Fibroblast of gingiva (primary cell): ENCODE measurements at regions not wholly inside any gene's neighbourhood (a gene's known extent, or its start where the extent isn't known, plus 50 kb on each side); places are given as distances from the start of the nearest gene placed in this dataset.
A peak's percentile ranks its signal among the peaks of the same experiment; 100 is the strongest.
"Not testable (repeated sequence)": the region's sequence is repeated elsewhere in the genome, so short reads cannot be mapped to it uniquely, and the experiment has no call there.

ENCODE experiments used
- DNase-seq: peaks from one replicate; pipeline ENCODE4 v3.0.0-alpha.2; 2011; ENCODE audit warnings: low read depth

- DNase-seq: peak; percentile 30
Measured at GRCh38 chr13:111005808-111006505, 91.1 kb upstream of the ANKRD10 start.

GRCh38 chr13:111005364-111005763, 90.5 kb upstream of the ANKRD10 start:
- DNase-seq: no peak

- DNase-seq: no peak
Measured at GRCh38 chr13:111004444-111004843, 89.6 kb upstream of the ANKRD10 start.

GRCh38 chr13:111001636-111002035, 86.8 kb upstream of the ANKRD10 start:
- DNase-seq: no peak

GRCh38 chr13:110993788-110994187, 78.9 kb upstream of the ANKRD10 start:
- no peak for DNase-seq

GRCh38 chr13:110991991-110992508, 77.2 kb upstream of the ANKRD10 start:
- DNase-seq: no peak

- DNase-seq: peak; percentile 36
Measured at GRCh38 chr13:110989331-110989730, 74.5 kb upstream of the ANKRD10 start.

GRCh38 chr13:110985541-110985940, 70.7 kb upstream of the ANKRD10 start:
- no peak for DNase-seq

- no peak for DNase-seq
Measured at GRCh38 chr13:110984798-110985197, 69.9 kb upstream of the ANKRD10 start.

GRCh38 chr13:110984381-110984780, 69.5 kb upstream of the ANKRD10 start:
- no peak for DNase-seq

- no peak for DNase-seq
Measured at GRCh38 chr13:110983241-110983640, 68.4 kb upstream of the ANKRD10 start.

- no peak for DNase-seq
Measured at GRCh38 chr13:110981379-110981778, 66.5 kb upstream of the ANKRD10 start.

GRCh38 chr13:110980921-110981320, 66.1 kb upstream of the ANKRD10 start:
- DNase-seq: no peak

- DNase-seq: not testable (repeated sequence)
Measured at GRCh38 chr13:110979149-110979548, 64.3 kb upstream of the ANKRD10 start.

- no peak for DNase-seq
Measured at GRCh38 chr13:110978390-110978789, 63.5 kb upstream of the ANKRD10 start.

- DNase-seq: no peak
Measured at GRCh38 chr13:110976785-110977184, 61.9 kb upstream of the ANKRD10 start.

- no peak for DNase-seq
Measured at GRCh38 chr13:110973007-110973700, 58.3 kb upstream of the ANKRD10 start.

GRCh38 chr13:110971486-110971885, 56.6 kb upstream of the ANKRD10 start:
- no peak for DNase-seq

GRCh38 chr13:110967156-110967855, 52.4 kb upstream of the ANKRD10 start:
- not testable (repeated sequence) for DNase-seq

GRCh38 chr13:110965755-110966134, 50.9 kb upstream of the ANKRD10 start:
- no peak for DNase-seq

GRCh38 chr13:110965038-110965754, 50.3 kb upstream of the ANKRD10 start:
- DNase-seq: no peak
